Dendritic cell treated with granulocyte-macrophage colony-stimulating factor and Interleukin-4, amounts not matched to agents 40 ng/mL and 50 ng/mL, for 4 days (primary cell): ENCODE measurements at regions not wholly inside any gene's neighbourhood (a gene's known extent, or its start where the extent isn't known, plus 50 kb on each side); places are given as distances from the start of the nearest gene placed in this dataset.

ENCODE experiments used
- H3K27ac Mint-ChIP-seq: one replicate; pipeline ENCODE4 v1.8.0; 2022; ENCODE audit warnings: mild to moderate bottlenecking, mixed read lengths
- H3K27me3 Mint-ChIP-seq: one replicate; pipeline ENCODE4 v1.8.0; 2022; ENCODE audit warnings: mild to moderate bottlenecking, mixed read lengths
- H3K36me3 Mint-ChIP-seq: one replicate; pipeline ENCODE4 v1.8.0; 2022; ENCODE audit warnings: low read depth, mixed read lengths
- H3K4me1 Mint-ChIP-seq: one replicate; pipeline ENCODE4 v1.8.0; 2022; ENCODE audit warnings: low read depth, mixed read lengths
- H3K4me3 Mint-ChIP-seq: one replicate; pipeline ENCODE4 v1.8.0; 2022; ENCODE audit warnings: mild to moderate bottlenecking, moderate library complexity, mixed read lengths
- H3K9me3 Mint-ChIP-seq: one replicate; pipeline ENCODE4 v1.8.0; 2022; ENCODE audit warnings: mixed read lengths
- intact Hi-C: fragments of 100-400 bp; cut with micrococcal nuclease; formaldehyde crosslinking; loops from one replicate; pipeline ENCODE4 v1.15.0; 2022

- H3K9me3 Mint-ChIP-seq, result peaks cover 37% of the 10 kb centered on the region
- no peak overlapping the region for H3K27ac Mint-ChIP-seq
- no peak overlapping the region for H3K4me3 Mint-ChIP-seq
- no peaks in the 10 kb centered on the region for H3K36me3 Mint-ChIP-seq
- H3K27me3 Mint-ChIP-seq, result peaks cover 6% of the 10 kb centered on the region
- H3K4me1 Mint-ChIP-seq, result no peaks in the 10 kb centered on the region
- intact Hi-C loops, result no loop called here
Observed at GRCh38 chr7:391411-391951, 101.5 kb downstream of the FOXL3 start.

- intact Hi-C loops, result no loop called here
- no peak overlapping the region for H3K27ac Mint-ChIP-seq
- H3K9me3 Mint-ChIP-seq, result peaks cover 43% of the 10 kb centered on the region
- H3K4me3 Mint-ChIP-seq, result no peak overlapping the region
- peaks cover 6% of the 10 kb centered on the region for H3K27me3 Mint-ChIP-seq
- no peaks in the 10 kb centered on the region for H3K4me1 Mint-ChIP-seq
- no peaks in the 10 kb centered on the region for H3K36me3 Mint-ChIP-seq
Observed at GRCh38 chr7:391961-392524, 102.1 kb downstream of the FOXL3 start.

GRCh38 chr7:392822-393221, 102.9 kb downstream of the FOXL3 start:
- H3K4me3 Mint-ChIP-seq, result no peak overlapping the region
- no peaks in the 10 kb centered on the region for H3K36me3 Mint-ChIP-seq
- no peaks in the 10 kb centered on the region for H3K4me1 Mint-ChIP-seq
- H3K27me3 Mint-ChIP-seq, result peaks cover 6% of the 10 kb centered on the region
- peaks cover 49% of the 10 kb centered on the region for H3K9me3 Mint-ChIP-seq
- intact Hi-C loops, result no loop called here
- no peak overlapping the region for H3K27ac Mint-ChIP-seq

GRCh38 chr7:395643-396042, 105.7 kb downstream of the FOXL3 start:
- H3K9me3 Mint-ChIP-seq, result peaks cover 63% of the 10 kb centered on the region
- no peaks in the 10 kb centered on the region for H3K36me3 Mint-ChIP-seq
- no peak overlapping the region for H3K27ac Mint-ChIP-seq
- intact Hi-C loops, result no loop called here
- peaks cover 6% of the 10 kb centered on the region for H3K27me3 Mint-ChIP-seq
- H3K4me3 Mint-ChIP-seq, result no peak overlapping the region
- no peaks in the 10 kb centered on the region for H3K4me1 Mint-ChIP-seq

- Mint-ChIP-seq H3K36me3 (no peaks in the 10 kb centered on the region), H3K27ac (no peak overlapping the region), H3K9me3 (peaks cover 65% of the 10 kb centered on the region), H3K27me3 (peaks cover 4% of the 10 kb centered on the region), H3K4me1 (no peaks in the 10 kb centered on the region), H3K4me3 (no peak overlapping the region)
- intact Hi-C loops, result no loop called here
Observed at GRCh38 chr7:398888-399287, 108.9 kb downstream of the FOXL3 start.

- peaks cover 55% of the 10 kb centered on the region for H3K9me3 Mint-ChIP-seq
- intact Hi-C loops, result no loop called here
- H3K27ac Mint-ChIP-seq, result no peak overlapping the region
Observed at GRCh38 chr7:400901-401485, 111.0 kb downstream of the FOXL3 start.

GRCh38 chr7:401495-401894, 111.5 kb downstream of the FOXL3 start:
- Mint-ChIP-seq H3K4me3 (no peak overlapping the region), H3K4me1 (no peaks in the 10 kb centered on the region), H3K9me3 (peaks cover 50% of the 10 kb centered on the region), H3K27ac (no peak overlapping the region), H3K36me3 (no peaks in the 10 kb centered on the region), H3K27me3 (no peaks in the 10 kb centered on the region)
- intact Hi-C loops, result no loop called here

More at GRCh38 chr7:400901-401485, 111.0 kb downstream of the FOXL3 start:
- peaks cover under 1% of the 10 kb centered on the region for H3K27me3 Mint-ChIP-seq
- H3K4me3 Mint-ChIP-seq, result no peak overlapping the region
- H3K4me1 Mint-ChIP-seq, result no peaks in the 10 kb centered on the region
- no peaks in the 10 kb centered on the region for H3K36me3 Mint-ChIP-seq

- no peaks in the 10 kb centered on the region for H3K36me3 Mint-ChIP-seq
- intact Hi-C loops, result no loop called here
- H3K27ac Mint-ChIP-seq, result no peak overlapping the region
- peaks cover 6% of the 10 kb centered on the region for H3K27me3 Mint-ChIP-seq
- no peak overlapping the region for H3K4me3 Mint-ChIP-seq
- peaks cover 16% of the 10 kb centered on the region for H3K9me3 Mint-ChIP-seq
- H3K4me1 Mint-ChIP-seq, result peaks cover 5% of the 10 kb centered on the region
Observed at GRCh38 chr7:404812-405488, 114.7 kb downstream of the PDGFA start.

- Mint-ChIP-seq H3K27me3 (peaks cover 6% of the 10 kb centered on the region), H3K27ac (no peak overlapping the region), H3K36me3 (no peaks in the 10 kb centered on the region), H3K9me3 (peaks cover 9% of the 10 kb centered on the region), H3K4me1 (peaks cover 5% of the 10 kb centered on the region), H3K4me3 (no peak overlapping the region)
- intact Hi-C loops, result no loop called here
Observed at GRCh38 chr7:405489-406211, 114.0 kb downstream of the PDGFA start.

GRCh38 chr7:407721-408539, 111.7 kb downstream of the PDGFA start:
- Mint-ChIP-seq H3K27me3 (peaks cover 6% of the 10 kb centered on the region), H3K36me3 (no peaks in the 10 kb centered on the region), H3K4me3 (no peak overlapping the region), H3K4me1 (peaks cover 5% of the 10 kb centered on the region), H3K9me3 (no peaks in the 10 kb centered on the region), H3K27ac (no peak overlapping the region)
- intact Hi-C loops, result no loop called here

GRCh38 chr7:408751-409311, 110.8 kb downstream of the PDGFA start:
- H3K4me3 Mint-ChIP-seq, result no peak overlapping the region
- H3K36me3 Mint-ChIP-seq, result no peaks in the 10 kb centered on the region
- H3K4me1 Mint-ChIP-seq, result peaks cover 5% of the 10 kb centered on the region
- H3K27me3 Mint-ChIP-seq, result peaks cover 6% of the 10 kb centered on the region
- H3K9me3 Mint-ChIP-seq, result no peaks in the 10 kb centered on the region
- intact Hi-C loops, result no loop called here
- no peak overlapping the region for H3K27ac Mint-ChIP-seq

GRCh38 chr7:409339-410281, 110.0 kb downstream of the PDGFA start:
- Mint-ChIP-seq H3K4me1 (peaks cover 5% of the 10 kb centered on the region), H3K9me3 (no peaks in the 10 kb centered on the region), H3K27me3 (peaks cover 6% of the 10 kb centered on the region), H3K27ac (no peak overlapping the region), H3K36me3 (no peaks in the 10 kb centered on the region), H3K4me3 (no peak overlapping the region)
- intact Hi-C loops, result no loop called here
